Left ventricle myocardium inferior (tissue), 1 donor: ENCODE measurements at regions not wholly inside any gene's neighbourhood (a gene's known extent, or its start where the extent isn't known, plus 50 kb on each side); places are given as distances from the start of the nearest gene placed in this dataset.

Source experiments
- DNase-seq: peaks from one replicate; pipeline ENCODE4 v3.0.0-alpha.2; 2020
- H3K27ac ChIP-seq: fragments of 200-600 bp; replicated peaks from 2 replicates; pipeline ENCODE4 v1.8.0; 2021
- H3K27me3 ChIP-seq: fragments of 200-600 bp; 2 replicates; pipeline ENCODE4 v1.8.0; 2021; ENCODE audit warnings: low read depth
- H3K36me3 ChIP-seq: fragments of 200-600 bp; 2 replicates; pipeline ENCODE4 v1.8.0; 2021
- H3K4me1 ChIP-seq: fragments of 200-600 bp; 2 replicates; pipeline ENCODE4 v1.8.0; 2021
- H3K4me3 ChIP-seq: fragments of 200-600 bp; 2 replicates; pipeline ENCODE4 v1.8.0; 2021; ENCODE audit warnings: mild to moderate bottlenecking, moderate library complexity
- H3K9me3 ChIP-seq: fragments of 200-600 bp; replicated peaks from 2 replicates; pipeline ENCODE4 v1.8.0; 2021
- intact Hi-C: fragments of 100-400 bp; cut with micrococcal nuclease; formaldehyde crosslinking; loops from one replicate; pipeline ENCODE4 v1.11.0; 2022
- TF ChIP-seq, protein P1 (sequence below): fragments of 200-600 bp; IDR thresholded peaks from 2 replicates; pipeline ENCODE4 v1.8.0; 2021; ENCODE audit warnings: antibody characterized with exemption, mild to moderate bottlenecking, borderline replicate concordance
- donor health status: DM: no; HTN: yes; CAD: no; lungs with severe emphysema.

DNA sequence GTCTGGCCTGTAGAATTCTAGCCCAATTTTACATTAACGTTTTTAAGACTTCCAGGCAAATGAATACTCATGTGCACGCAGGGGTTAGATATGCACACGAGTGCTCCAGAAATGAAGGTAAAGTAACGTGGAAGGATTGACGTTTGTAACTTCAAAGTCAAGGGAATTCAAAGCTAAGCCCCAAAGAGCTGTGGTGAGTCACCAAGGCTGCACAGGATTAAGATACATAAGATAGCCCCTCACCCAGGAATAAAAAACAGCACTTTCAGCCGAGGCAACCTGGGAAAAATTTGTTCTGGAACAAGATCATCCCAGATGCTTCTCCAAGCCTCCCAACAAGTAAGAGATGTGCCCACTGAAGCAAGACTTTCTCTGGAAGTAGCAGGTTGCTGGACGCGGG, 259.6 kb upstream of the PLXNA2 start:
- TF ChIP-seq, protein P1, sequence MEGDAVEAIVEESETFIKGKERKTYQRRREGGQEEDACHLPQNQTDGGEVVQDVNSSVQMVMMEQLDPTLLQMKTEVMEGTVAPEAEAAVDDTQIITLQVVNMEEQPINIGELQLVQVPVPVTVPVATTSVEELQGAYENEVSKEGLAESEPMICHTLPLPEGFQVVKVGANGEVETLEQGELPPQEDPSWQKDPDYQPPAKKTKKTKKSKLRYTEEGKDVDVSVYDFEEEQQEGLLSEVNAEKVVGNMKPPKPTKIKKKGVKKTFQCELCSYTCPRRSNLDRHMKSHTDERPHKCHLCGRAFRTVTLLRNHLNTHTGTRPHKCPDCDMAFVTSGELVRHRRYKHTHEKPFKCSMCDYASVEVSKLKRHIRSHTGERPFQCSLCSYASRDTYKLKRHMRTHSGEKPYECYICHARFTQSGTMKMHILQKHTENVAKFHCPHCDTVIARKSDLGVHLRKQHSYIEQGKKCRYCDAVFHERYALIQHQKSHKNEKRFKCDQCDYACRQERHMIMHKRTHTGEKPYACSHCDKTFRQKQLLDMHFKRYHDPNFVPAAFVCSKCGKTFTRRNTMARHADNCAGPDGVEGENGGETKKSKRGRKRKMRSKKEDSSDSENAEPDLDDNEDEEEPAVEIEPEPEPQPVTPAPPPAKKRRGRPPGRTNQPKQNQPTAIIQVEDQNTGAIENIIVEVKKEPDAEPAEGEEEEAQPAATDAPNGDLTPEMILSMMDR = no peak
- Histone ChIP-seq H3K9me3 (no peaks in the 10 kb centered on the region), H3K27me3 (peaks cover 7% of the 10 kb centered on the region), H3K4me1 (no peaks in the 10 kb centered on the region), H3K4me3 (no peak overlapping the region), H3K27ac (no peak overlapping the region), H3K36me3 (no peaks in the 10 kb centered on the region)
- DNase-seq = no peak
- intact Hi-C loops = no loop called here

DNA sequence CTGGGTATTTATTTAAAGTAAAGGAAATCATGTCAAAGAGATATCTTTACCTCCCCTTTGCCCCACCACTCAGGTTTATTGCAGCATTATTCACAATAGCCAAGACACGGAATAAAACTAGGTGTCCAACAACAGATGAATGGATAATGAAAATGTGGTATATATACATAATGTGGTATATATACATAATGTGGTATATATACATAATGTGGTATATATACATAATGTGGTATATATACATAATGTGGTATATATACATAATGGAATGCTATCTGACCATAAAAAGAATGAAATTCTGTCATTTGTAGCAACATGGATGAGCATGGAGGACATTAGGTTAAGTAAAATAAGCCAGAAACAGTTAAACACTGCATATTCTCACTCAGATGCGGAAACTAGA, 262.6 kb upstream of the PLXNA2 start:
- Histone ChIP-seq H3K36me3 (no peaks in the 10 kb centered on the region), H3K4me1 (no peaks in the 10 kb centered on the region), H3K27ac (no peak overlapping the region), H3K9me3 (no peaks in the 10 kb centered on the region), H3K4me3 (no peak overlapping the region), H3K27me3 (no peaks in the 10 kb centered on the region)
- DNase-seq = no peak
- intact Hi-C loops = no loop called here
- TF ChIP-seq, protein P1 = no peak

DNA sequence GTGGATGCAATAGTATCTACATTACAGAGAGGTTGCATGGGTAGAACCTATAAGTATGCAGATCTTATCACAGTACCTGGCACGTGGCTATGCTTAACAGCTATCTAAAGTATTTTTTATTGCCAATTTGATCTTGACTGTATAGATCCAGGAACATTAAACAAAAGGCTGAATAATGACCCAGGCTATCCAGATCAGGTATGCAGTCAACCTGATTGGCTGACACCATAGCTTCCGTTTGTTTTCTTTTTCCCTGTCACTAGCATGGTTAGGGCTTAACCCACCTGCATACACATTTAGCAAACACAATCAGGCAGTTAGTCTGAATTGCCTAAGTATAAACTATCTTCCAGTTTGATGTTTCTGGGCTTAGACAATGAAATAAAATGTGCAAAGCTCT, 264.9 kb upstream of the PLXNA2 start:
- intact Hi-C loops = no loop called here
- TF ChIP-seq, protein P1 = no peak
- H3K4me1 ChIP-seq = no peaks in the 10 kb centered on the region
- no peak for DNase-seq
- no peaks in the 10 kb centered on the region for H3K36me3 ChIP-seq
- no peak overlapping the region for H3K27ac ChIP-seq
- H3K27me3 ChIP-seq = no peaks in the 10 kb centered on the region
- H3K9me3 ChIP-seq = no peaks in the 10 kb centered on the region
- H3K4me3 ChIP-seq = no peak overlapping the region

DNA sequence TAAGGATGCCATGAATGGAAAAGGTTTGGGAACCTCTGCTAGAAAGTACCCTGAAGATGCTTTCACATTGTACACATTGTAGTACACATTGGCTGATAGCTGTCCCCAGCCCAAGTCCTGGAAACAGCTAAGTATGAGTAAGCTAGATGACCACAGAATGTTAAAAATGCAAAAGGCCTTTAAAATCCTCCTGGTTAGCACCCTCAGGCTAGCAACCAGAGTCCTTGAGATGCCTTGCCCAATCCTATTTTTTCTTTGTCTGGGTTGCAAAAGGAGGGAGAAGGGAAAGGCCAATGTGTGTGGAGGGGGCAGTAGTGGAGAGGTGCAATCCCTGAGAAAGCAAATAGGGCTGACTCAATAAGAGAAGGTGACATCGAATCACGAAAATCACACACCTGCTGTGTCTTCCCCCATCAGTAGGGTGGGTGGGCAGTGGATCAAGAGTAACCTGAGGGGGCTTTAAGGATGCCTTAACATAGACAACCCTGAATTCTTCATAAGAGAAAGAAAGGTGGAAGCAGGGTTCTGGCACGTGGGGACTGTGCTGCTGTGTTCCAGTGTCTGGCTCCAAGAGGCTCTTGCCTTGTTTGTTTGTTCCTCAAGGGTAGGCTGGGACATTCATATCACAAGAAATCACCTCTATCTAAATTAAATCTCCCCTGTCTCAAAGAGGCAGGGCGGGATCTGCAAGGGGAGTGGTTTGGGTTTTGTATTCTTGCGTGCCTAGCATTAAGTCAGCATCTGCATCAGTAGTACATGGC, 266.2 kb upstream of the PLXNA2 start:
- H3K36me3 ChIP-seq = no peaks in the 10 kb centered on the region
- H3K4me1 ChIP-seq = no peaks in the 10 kb centered on the region
- no peak overlapping the region for H3K27ac ChIP-seq
- TF ChIP-seq, protein P1 = no peak
- intact Hi-C loops = no loop called here
- H3K4me3 ChIP-seq = no peak overlapping the region
- no peaks in the 10 kb centered on the region for H3K9me3 ChIP-seq
- no peak for DNase-seq
- no peaks in the 10 kb centered on the region for H3K27me3 ChIP-seq

DNA sequence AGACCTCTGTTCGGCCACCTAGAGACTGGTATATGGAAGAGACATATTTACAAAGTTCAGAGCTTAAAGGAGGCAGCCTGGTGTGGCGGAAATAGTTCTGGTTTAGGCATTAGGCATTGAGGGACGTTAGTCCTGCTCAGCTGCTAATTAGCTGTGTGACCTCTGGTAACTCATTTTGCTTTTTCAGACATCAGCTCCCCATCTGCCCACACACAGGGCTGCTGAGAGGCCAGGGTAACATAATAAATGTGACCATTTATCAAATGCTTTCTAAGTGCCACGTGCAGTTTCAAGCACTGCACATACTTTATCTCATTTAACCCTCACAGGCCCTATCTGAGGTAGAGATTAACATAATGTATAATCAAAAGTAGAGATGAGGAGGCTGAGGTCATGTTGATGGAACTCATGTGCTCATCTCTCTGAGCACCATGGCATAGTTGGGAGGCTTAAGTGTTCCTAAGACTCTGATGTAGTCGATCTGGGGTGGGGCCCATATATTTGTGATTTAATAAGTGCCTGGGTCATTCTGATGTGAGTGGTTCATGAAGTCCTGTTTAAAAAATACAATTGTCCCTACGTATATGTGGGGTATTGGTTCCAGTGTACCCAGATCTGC, 267.2 kb upstream of the PLXNA2 start:
- intact Hi-C loops = no loop called here
- TF ChIP-seq, protein P1 = no peak
- no peaks in the 10 kb centered on the region for H3K36me3 ChIP-seq

More for the DNA sequence above, 267.2 kb upstream of the PLXNA2 start:
- peaks cover 1% of the 10 kb centered on the region for H3K9me3 ChIP-seq
- H3K27ac ChIP-seq = no peak overlapping the region
- no peaks in the 10 kb centered on the region for H3K27me3 ChIP-seq
- no peak for DNase-seq
- no peak overlapping the region for H3K4me3 ChIP-seq
- no peaks in the 10 kb centered on the region for H3K4me1 ChIP-seq
